ENCODE measurements at regions not wholly inside any gene's neighbourhood (a gene's known extent, or its start where the extent isn't known, plus 50 kb on each side); places are given as distances from the start of the nearest gene placed in this dataset.

GRCh38 chr19:32101206-32101605 is 244.2 kb upstream of the ZNF507 start:
- in situ Hi-C loops (cut with HindIII; ENCODE audit: extremely low pct_ligation_motif_present, low pct_unique_long_range_greater_than_20kb), result no loop called here
- peaks cover 0 to 7% of the 10 kb centered on the region in 2 experiments; a peak in 1 of 5 replicates for H3K27me3 ChIP-seq (ENCODE audit: control insufficient read depth in 1 of 2, insufficient read depth in 2 of 2, low read length in 2 of 2)
- H3K4me3 ChIP-seq (replicated peaks in 1 of 3; ENCODE audit: insufficient read depth in 1 of 3, low read depth in 2 of 3, low read length in 3 of 3), result no peak overlapping the region
- 0% methylated on average over 1 of the region's 1 CpG for WGBS (ENCODE audit: low lambda C conversion rate)
- no peak overlapping the region for H3K9ac ChIP-seq (ENCODE audit: insufficient read depth, low read depth, low read length)
- H3K4me2 ChIP-seq (ENCODE audit: low read depth, low read length), result no peak overlapping the region
- H3K36me3 ChIP-seq (replicated peaks in 1 of 2; ENCODE audit: control insufficient read depth in 1 of 2, insufficient read depth in 2 of 2, low read length in 2 of 2), result no peaks in the 10 kb centered on the region
- ATAC-seq (no peak), DNase-seq (ENCODE audit: low spot score) (no peak), FAIRE-seq (no peak)
- CTCF ChIA-PET (ENCODE audit: low intra/inter-chr PET ratio, low total read pairs), result no interaction called here
- intact Hi-C loops (cut with micrococcal nuclease; ENCODE audit: unreplicated experiment), result no loop called here
- H3K9me3 ChIP-seq (ENCODE audit: low read length), result peaks cover 27% of the 10 kb centered on the region
- H3K79me2 ChIP-seq (ENCODE audit: insufficient read depth, low read length), result no peaks in the 10 kb centered on the region
- POLR2A ChIA-PET, result no interaction called here
- no peaks in the 10 kb centered on the region for H3K4me1 ChIP-seq (ENCODE audit: insufficient read depth, low read length)
- TF ChIP-seq ZNF292 (CRISPR knock-in tag; IDR thresholded peaks at IDR 0.05; ENCODE audit: borderline replicate concordance, low read depth), result no peak
- no peak overlapping the region for H3K27ac ChIP-seq (ENCODE audit: extremely low read length, insufficient read depth, low read length)
- no peak overlapping the region for H2AFZ ChIP-seq (ENCODE audit: low read length)
- no peaks in the 10 kb centered on the region for H4K20me1 ChIP-seq (ENCODE audit: insufficient read depth, low read length)
- BruUV-seq (replicated peaks), result no TSS peak

- no TSS peak for BruUV-seq (replicated peaks)
- CTCF ChIA-PET (ENCODE audit: low intra/inter-chr PET ratio, low total read pairs), result no interaction called here
- TF ChIP-seq TBX2 (CRISPR knock-in tag; IDR thresholded peaks at IDR 0.05; ENCODE audit: borderline replicate concordance) (no peak), HES4 (CRISPR knock-in tag; IDR thresholded peaks at IDR 0.05; ENCODE audit: borderline replicate concordance) (no peak), NFKBIZ (CRISPR knock-in tag; IDR thresholded peaks at IDR 0.05) (no peak), RARG (CRISPR knock-in tag; IDR thresholded peaks at IDR 0.05; ENCODE audit: low read depth) (no peak), BCL3 (CRISPR knock-in tag; IDR thresholded peaks at IDR 0.05) (no peak), ZSCAN20 (CRISPR knock-in tag; IDR thresholded peaks at IDR 0.05; ENCODE audit: borderline replicate concordance) (no peak), HNRNPL (IDR thresholded peaks at IDR 0.05; ENCODE audit: low read depth, low read length) (no peak), GFI1 (CRISPR knock-in tag; IDR thresholded peaks at IDR 0.05; ENCODE audit: borderline replicate concordance) (no peak), ZNF513 (CRISPR knock-in tag; conservative IDR thresholded peaks at IDR 0.05) (no peak), AGO2 (optimal IDR thresholded peaks at IDR 0.05; ENCODE audit: low read depth, low read length) (no peak), ZNF256 (CRISPR knock-in tag; conservative IDR thresholded peaks at IDR 0.05) (no peak), TERF1 (CRISPR knock-in tag; IDR thresholded peaks at IDR 0.05) (no peak), HNF4G (IDR thresholded peaks at IDR 0.05; ENCODE audit: borderline replicate concordance, low read depth, low read length) (no peak), HNF4G (CRISPR knock-in tag; IDR thresholded peaks at IDR 0.05; ENCODE audit: borderline replicate concordance, low read depth) (no peak)
These were observed 241.9 kb upstream of the ZNF507 start for GRCh38 chr19:32103541-32103940.

More at GRCh38 chr19:32103541-32103940, 241.9 kb upstream of the ZNF507 start:
- Histone ChIP-seq H4K20me1 (ENCODE audit: insufficient read depth, low read length) (no peaks in the 10 kb centered on the region), H3K79me2 (ENCODE audit: insufficient read depth, low read length) (no peaks in the 10 kb centered on the region), H3K4me1 (ENCODE audit: insufficient read depth, low read length) (no peaks in the 10 kb centered on the region), H3K27me3 (ENCODE audit: control insufficient read depth in 1 of 2, insufficient read depth in 2 of 2, low read length in 2 of 2) (peaks cover 0 to 7% of the 10 kb centered on the region in 2 experiments; a peak in 1 of 5 replicates), H3K9ac (ENCODE audit: insufficient read depth, low read depth, low read length) (no peak overlapping the region), H3K9me3 (ENCODE audit: low read length) (peaks cover 23% of the 10 kb centered on the region), H2AFZ (ENCODE audit: low read length) (no peak overlapping the region), H3K36me3 (replicated peaks in 1 of 2; ENCODE audit: control insufficient read depth in 1 of 2, insufficient read depth in 2 of 2, low read length in 2 of 2) (no peaks in the 10 kb centered on the region), H3K4me3 (replicated peaks in 1 of 3; ENCODE audit: insufficient read depth in 1 of 3, low read depth in 2 of 3, low read length in 3 of 3) (no peak overlapping the region), H3K27ac (ENCODE audit: extremely low read length, insufficient read depth, low read length) (no peak overlapping the region), H3K4me2 (ENCODE audit: low read depth, low read length) (no peak overlapping the region)
- POLR2A ChIA-PET, result no interaction called here
- no peak for ATAC-seq
- in situ Hi-C loops (cut with HindIII; ENCODE audit: extremely low pct_ligation_motif_present, low pct_unique_long_range_greater_than_20kb) (no loop called here), intact Hi-C loops (cut with micrococcal nuclease; ENCODE audit: unreplicated experiment) (no loop called here)
- no peak for FAIRE-seq
- 5% methylated on average over 11 of the region's 11 CpGs for WGBS (ENCODE audit: low lambda C conversion rate)
- DNase-seq (ENCODE audit: low spot score), result no peak

Data from HepG2 (cell line).